Fibroblast of pulmonary artery (primary cell): ENCODE measurements at regions not wholly inside any gene's neighbourhood (a gene's known extent, or its start where the extent isn't known, plus 50 kb on each side); places are given as distances from the start of the nearest gene placed in this dataset.

ENCODE experiments used
- DNase-seq: peaks from one replicate; pipeline ENCODE4 v3.0.0-alpha.2; 2010; ENCODE audit warnings: low read depth
- H3K4me3 ChIP-seq: replicated peaks from 2 replicates; pipeline ENCODE4 v1.5.1; 2011; ENCODE audit warnings: low read depth, mild to moderate bottlenecking, control low read depth, low read length, moderate library complexity
- TF ChIP-seq, protein P1 (sequence below): IDR thresholded peaks from 2 replicates; pipeline ENCODE4 v1.5.1; 2011; ENCODE audit warnings: mild to moderate bottlenecking, control low read depth, low read length, inconsistent platforms; ENCODE audit errors: missing control alignments

DNA sequence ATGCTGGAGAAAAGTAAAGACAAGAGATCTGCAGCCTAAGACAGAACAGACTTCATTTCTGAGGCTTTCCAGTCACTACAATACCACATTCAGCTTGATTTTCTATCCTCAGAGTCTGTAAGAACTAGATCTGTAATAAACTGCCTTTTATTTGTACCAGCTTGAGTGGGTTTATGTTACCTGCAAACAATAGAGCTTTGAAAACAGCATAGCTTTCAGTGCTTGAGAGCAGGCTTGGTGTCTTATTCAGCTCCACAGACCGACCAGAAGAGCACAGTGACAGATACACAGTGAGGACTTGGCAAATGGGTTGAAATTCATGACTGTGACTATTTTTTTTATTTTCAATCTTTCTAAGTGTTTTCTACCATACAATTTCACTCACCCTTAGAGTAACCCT lies 207.8 kb upstream of the OTX2 start:
- H3K4me3 ChIP-seq, result no peak overlapping the region
- TF ChIP-seq, protein P1, sequence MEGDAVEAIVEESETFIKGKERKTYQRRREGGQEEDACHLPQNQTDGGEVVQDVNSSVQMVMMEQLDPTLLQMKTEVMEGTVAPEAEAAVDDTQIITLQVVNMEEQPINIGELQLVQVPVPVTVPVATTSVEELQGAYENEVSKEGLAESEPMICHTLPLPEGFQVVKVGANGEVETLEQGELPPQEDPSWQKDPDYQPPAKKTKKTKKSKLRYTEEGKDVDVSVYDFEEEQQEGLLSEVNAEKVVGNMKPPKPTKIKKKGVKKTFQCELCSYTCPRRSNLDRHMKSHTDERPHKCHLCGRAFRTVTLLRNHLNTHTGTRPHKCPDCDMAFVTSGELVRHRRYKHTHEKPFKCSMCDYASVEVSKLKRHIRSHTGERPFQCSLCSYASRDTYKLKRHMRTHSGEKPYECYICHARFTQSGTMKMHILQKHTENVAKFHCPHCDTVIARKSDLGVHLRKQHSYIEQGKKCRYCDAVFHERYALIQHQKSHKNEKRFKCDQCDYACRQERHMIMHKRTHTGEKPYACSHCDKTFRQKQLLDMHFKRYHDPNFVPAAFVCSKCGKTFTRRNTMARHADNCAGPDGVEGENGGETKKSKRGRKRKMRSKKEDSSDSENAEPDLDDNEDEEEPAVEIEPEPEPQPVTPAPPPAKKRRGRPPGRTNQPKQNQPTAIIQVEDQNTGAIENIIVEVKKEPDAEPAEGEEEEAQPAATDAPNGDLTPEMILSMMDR, result no peak
- DNase-seq, result no peak

DNA sequence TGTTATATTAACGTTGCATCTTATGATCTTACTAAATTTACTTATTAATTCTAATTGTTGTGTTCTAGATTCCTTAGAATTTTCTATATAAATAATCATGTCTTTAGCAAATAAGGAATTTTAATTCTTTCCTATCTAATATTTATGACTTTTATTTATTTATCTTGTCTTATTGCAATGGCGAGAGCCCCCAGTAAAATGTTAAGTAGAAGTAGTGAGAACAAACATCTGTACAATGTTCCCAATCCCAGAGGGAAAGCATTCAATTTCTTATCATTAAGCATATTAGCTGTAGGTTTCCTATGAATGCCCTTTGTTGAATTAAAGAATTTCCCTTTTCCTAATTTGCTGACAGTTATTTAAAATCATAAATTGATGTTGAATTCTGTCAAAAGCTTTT lies 203.7 kb upstream of the OTX2 start:
- no peak overlapping the region for H3K4me3 ChIP-seq
- TF ChIP-seq, protein P1, result no peak
- no peak for DNase-seq

DNA sequence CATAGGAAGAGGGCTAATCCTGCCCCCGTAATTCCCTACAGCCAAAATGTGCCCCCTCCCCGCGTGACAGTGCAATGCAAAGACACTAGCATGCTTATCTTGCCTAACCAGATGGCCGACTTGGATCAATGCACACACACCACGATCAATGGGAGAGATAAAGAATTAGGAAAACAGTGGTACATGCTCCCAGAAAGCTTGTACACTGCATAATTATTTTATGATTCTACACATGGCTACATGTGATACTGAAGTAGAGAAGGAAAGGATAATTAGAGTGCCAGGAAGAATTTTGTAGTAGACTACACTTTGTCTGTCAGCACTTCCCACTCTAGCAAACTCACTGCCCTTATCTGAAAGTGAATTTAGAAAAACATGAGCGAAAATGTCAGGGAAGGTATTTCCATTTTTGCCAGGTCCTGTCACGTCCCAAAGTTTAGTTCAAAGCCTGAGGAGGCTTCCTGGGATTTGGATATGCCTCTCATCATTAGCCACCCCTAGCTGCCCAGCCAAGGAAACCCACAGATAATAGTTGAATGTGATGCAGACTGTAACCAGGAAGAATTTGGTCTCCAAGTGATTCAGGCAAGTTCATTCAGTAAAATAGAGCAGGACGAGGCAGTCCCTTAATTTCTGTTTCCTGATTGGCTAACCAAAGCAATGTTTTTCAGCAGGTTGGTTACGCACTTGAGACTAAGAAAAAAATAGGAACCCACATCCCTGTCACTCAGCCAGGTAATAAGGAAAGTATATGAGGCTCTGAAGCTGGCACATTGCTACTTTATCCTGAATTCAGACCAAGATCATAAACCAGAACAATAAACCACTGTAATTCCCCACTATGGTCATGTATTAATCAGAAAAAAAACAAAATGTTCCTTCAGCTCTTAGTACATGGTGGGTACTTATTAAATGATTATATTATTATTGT lies 199.6 kb upstream of the OTX2 start:
- DNase-seq, result no peak
- H3K4me3 ChIP-seq, result no peak overlapping the region
- TF ChIP-seq, protein P1, result no peak

DNA sequence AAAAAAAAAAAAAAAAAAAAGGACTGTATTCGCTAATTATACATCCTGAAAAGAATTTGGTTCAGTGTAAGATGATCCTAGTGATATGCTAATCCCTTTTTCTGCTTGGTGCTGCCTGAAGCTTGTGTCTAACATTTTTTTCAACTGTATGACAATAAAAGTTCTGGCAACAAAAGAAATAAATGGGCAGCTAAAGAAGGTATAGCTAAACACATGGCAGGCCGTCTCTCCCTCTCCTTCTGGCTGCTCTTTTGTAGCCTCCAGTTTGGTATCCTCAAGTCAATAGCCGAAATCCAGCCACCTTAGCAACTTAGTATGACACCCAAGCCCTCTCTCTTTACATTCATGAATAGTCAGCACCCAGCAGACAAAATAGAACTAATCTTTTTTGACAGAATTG lies 198.3 kb upstream of the OTX2 start:
- TF ChIP-seq, protein P1, result no peak
- DNase-seq, result no peak
- H3K4me3 ChIP-seq, result no peak overlapping the region

DNA sequence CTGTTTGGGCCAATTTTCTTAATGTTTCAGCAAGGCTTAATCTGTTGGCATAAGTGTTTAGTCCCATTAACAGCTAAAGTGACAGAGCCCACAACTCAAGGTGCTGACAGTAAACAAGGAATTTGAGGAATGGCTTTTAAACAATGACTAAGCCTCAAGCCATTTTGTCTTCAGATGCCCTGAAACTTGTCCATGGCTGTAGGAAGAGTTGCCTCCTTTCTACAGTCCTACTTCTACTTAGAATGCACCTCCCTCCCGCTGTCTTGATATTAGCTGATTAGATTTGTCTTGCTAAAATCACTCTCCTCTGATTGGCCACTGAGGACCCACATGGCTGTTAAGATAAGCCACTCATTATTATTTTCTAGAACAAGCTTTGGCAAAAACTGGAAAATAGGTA lies 188.4 kb upstream of the OTX2 start:
- TF ChIP-seq, protein P1, result no peak
- no peak for DNase-seq
- no peak overlapping the region for H3K4me3 ChIP-seq

DNA sequence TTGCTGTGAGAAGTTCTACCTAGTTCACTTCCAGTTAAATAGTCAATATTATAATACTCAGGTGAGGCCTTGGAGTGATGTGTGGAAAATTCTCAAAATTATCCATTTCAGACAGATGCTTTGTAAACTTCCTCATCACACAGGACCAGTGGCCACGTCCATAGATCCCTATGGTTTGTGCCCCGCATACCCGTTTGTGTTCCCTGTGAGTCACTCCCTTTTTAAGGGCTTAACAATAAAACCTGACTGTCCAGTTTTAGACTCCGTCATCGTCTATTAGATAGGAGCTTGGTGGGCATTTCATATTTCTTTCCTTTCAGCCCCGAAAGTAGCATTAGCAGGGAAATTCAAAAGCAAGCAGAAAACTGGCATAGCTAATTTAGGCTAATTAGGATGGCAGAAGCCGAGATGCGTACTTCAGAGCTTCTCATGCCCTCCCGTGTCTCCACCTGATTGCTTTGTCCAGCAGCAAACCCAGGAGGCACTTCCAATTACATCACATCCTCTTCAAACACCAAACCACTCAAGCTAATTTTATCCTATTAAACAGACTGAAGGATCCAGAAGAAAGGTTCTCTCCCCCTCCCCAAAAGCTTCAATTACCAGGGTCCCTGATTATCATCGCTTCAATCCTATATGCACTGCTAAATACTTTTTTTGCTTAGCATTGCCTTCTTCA lies 186.6 kb upstream of the OTX2 start:
- TF ChIP-seq, protein P1, result no peak
- no peak for DNase-seq
- no peak overlapping the region for H3K4me3 ChIP-seq
